ENCODE measurements at regions not wholly inside any gene's neighbourhood (a gene's known extent, or its start where the extent isn't known, plus 50 kb on each side); places are given as distances from the start of the nearest gene placed in this dataset.

- DNase-seq: no peak
These were observed 377.2 kb upstream of the VWC2 start for GRCh38 chr7:49396229-49396628.

GRCh38 chr7:49397750-49398149 is 375.7 kb upstream of the VWC2 start:
- no peak for DNase-seq

GRCh38 chr7:49398236-49398635 is 375.2 kb upstream of the VWC2 start:
- no peak for DNase-seq

- DNase-seq: no peak
These were observed 374.7 kb upstream of the VWC2 start for GRCh38 chr7:49398746-49399145.

GRCh38 chr7:49400891-49401550 is 372.4 kb upstream of the VWC2 start:
- DNase-seq: no peak

GRCh38 chr7:49403844-49404243 is 369.6 kb upstream of the VWC2 start:
- no peak for DNase-seq

- DNase-seq: no peak
These were observed 366.2 kb upstream of the VWC2 start for GRCh38 chr7:49407205-49407604.

GRCh38 chr7:49417034-49417433 is 356.4 kb upstream of the VWC2 start:
- no peak for DNase-seq

GRCh38 chr7:49418963-49419362 is 354.5 kb upstream of the VWC2 start:
- DNase-seq: no peak

- DNase-seq: no peak
These were observed 350.9 kb upstream of the VWC2 start for GRCh38 chr7:49422564-49422963.

- no peak for DNase-seq
These were observed 349.3 kb upstream of the VWC2 start for GRCh38 chr7:49424109-49424508.

GRCh38 chr7:49425277-49425818 is 348.1 kb upstream of the VWC2 start:
- DNase-seq: no peak

GRCh38 chr7:49432254-49432653 is 341.2 kb upstream of the VWC2 start:
- no peak for DNase-seq

- no peak for DNase-seq
These were observed 339.6 kb upstream of the VWC2 start for GRCh38 chr7:49433794-49434193.

- DNase-seq: no peak
These were observed 338.6 kb upstream of the VWC2 start for GRCh38 chr7:49434846-49435245.

- DNase-seq: no peak
These were observed 335.2 kb upstream of the VWC2 start for GRCh38 chr7:49438281-49438680.

GRCh38 chr7:49443515-49443914 is 329.9 kb upstream of the VWC2 start:
- DNase-seq: no peak

- no peak for DNase-seq
These were observed 320.0 kb upstream of the VWC2 start for GRCh38 chr7:49453486-49453885.

- DNase-seq: no peak
These were observed 294.0 kb upstream of the VWC2 start for GRCh38 chr7:49479441-49479840.

- DNase-seq: no peak
These were observed 293.4 kb upstream of the VWC2 start for GRCh38 chr7:49479936-49480544.

- no peak for DNase-seq
These were observed 292.4 kb upstream of the VWC2 start for GRCh38 chr7:49481075-49481474.

GRCh38 chr7:49483142-49483541 is 290.3 kb upstream of the VWC2 start:
- DNase-seq: no peak

GRCh38 chr7:49486974-49487829 is 286.2 kb upstream of the VWC2 start:
- peak; percentile 9 for DNase-seq

GRCh38 chr7:49487830-49488140 is 285.7 kb upstream of the VWC2 start:
- DNase-seq: no peak

Data from NCI-H526 treated with DMSO at 0.1 percent for 48 hours (cell line).